HG03354 (cell line): ENCODE measurements at regions not wholly inside any gene's neighbourhood (a gene's known extent, or its start where the extent isn't known, plus 50 kb on each side); places are given as distances from the start of the nearest gene placed in this dataset.

Source experiments
- ATAC-seq: cut with Tn5 transposase; IDR thresholded peaks from one replicate; pipeline ENCODE4 v1.9.1; 2021; ENCODE audit warnings: mild to moderate bottlenecking; ENCODE audit not compliant: unreplicated experiment, poor library complexity, severe bottlenecking

DNA sequence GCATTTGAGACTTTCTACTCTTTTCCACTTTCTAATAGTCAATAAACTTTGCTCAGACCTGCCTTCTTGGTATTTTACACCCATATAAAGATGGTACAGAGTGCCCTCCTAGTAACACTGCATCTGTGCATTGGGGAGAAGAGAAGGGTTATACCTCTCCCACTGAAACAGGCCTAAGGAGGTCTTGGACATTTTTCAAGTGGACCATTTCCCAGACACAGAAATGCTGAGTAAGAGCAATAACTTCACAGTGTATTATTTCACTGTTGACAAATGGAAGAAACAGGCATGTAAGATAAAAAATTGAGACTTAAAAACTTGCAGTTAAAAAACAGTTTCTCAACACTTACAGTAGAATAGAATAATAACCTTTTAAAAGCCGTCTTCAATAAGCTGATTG is 1224.0 kb upstream of the CDH18 start:
- ATAC-seq, result no peak

DNA sequence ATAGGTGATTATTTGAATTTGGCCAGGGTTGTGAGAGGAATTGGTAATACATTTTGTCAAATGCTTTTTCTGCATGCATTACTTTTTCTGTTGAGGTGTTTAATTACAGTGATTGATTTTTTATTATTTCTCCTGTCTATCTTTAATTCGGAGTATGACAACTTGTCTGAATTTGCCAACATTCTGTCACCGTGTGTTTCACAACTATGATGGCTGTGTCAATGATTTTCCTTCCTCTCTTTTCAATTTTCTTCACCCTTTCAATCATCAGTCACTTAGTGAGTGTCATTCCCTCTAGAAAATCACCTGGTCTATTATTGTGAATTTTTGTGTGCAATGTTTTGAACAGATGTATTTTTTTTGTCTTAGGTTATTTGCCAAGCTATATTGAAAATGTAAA is 1221.4 kb upstream of the CDH18 start:
- ATAC-seq, result no peak

GRCh38 chr5:21199087-21199486 is 1211.1 kb upstream of the CDH18 start:
- ATAC-seq, result no peak

GRCh38 chr5:21195145-21195544 is 1207.1 kb upstream of the CDH18 start:
- ATAC-seq, result no peak

GRCh38 chr5:21185536-21185935 is 1197.5 kb upstream of the CDH18 start:
- ATAC-seq, result no peak

DNA sequence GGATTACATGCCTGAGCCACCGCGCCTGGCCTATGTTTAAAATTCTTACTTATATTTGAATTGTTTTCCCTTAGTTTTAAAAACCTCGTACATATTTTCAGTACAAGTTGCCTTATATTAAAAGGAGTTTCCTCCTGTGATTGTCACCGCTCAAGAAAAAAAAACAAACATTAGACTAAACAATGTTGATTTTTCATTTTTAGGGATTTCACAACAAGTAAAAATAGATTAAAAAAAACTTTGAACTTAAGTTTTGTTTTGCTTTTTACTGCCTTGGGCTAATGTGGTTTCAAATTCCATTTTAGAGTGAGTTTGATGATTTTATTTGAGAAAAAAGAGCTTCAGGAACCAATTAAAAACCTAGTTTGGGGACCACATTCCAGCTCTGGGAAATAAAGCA is 1196.6 kb upstream of the CDH18 start:
- ATAC-seq, result no peak

DNA sequence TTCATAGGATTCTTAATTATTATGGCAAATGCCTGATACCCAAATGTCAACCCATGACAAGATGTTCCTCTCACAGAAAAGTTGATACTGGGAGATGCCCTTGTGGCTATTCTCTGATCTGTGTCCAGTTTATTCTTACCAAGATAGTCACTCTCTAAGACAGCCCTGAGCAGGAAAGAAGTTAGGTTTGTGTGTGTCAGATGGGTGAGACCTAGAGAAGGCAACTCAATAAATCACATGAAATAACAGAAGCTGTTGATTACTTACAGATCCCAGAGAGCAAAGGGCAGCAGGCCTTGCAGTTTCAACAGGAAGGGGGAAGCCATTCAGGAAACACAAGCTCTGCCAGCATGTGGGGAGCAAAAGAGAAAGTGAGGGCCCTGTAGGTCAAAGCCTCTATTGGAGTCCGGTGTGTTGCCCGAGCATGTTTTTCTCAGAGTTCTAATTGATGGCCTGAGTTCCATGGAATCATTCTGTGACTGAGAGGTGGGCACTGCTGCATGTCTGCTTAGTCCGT is 1193.7 kb upstream of the CDH18 start:
- ATAC-seq, result no peak

- ATAC-seq, result no peak
Measured at GRCh38 chr5:21173526-21173925, 1185.5 kb upstream of the CDH18 start.

GRCh38 chr5:21173036-21173435 is 1185.0 kb upstream of the CDH18 start:
- ATAC-seq, result no peak

DNA sequence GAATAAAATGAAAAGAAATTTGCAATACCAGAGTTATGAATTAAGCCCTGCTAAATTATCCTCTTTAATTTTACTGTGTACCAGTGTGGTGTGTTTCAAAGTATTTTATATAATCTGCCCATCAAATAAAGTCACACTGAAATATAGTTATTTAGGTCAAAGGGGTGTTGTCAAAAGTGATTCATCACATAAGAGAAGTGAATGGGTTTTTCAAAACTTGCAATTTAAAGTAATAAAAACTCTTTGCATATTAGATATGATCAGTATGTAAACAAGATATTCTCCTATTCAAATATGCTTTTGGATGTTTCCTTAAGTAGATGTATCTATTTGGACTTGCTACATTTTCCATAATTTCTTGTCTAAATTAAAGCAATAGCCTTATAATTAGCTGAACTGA is 1183.0 kb upstream of the CDH18 start:
- ATAC-seq, result no peak

- ATAC-seq, result no peak
Measured at GRCh38 chr5:21168557-21168956, 1180.6 kb upstream of the CDH18 start.

- no peak for ATAC-seq
Measured at GRCh38 chr5:21165344-21165743, 1177.3 kb upstream of the CDH18 start.

DNA sequence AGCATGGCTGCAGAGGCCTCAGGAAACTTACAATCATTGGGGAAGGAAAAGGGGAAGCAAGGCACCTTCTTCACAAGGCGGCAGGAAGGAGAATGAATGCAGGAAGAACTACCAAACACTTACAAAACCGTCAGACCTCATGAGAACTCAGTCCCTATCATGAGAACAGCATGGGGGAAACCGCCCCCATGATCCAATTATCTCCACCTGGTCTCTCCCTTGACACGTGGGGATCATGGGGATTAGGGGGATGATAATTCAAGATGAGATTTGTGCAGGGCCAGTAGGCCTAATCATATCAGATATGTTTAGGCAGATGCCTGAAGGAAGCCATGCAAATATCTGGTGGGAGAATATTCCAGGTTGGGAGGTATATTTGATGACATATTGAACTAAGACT is 1176.4 kb upstream of the CDH18 start:
- no peak for ATAC-seq

GRCh38 chr5:21159510-21160059 is 1171.6 kb upstream of the CDH18 start:
- ATAC-seq, result no peak

DNA sequence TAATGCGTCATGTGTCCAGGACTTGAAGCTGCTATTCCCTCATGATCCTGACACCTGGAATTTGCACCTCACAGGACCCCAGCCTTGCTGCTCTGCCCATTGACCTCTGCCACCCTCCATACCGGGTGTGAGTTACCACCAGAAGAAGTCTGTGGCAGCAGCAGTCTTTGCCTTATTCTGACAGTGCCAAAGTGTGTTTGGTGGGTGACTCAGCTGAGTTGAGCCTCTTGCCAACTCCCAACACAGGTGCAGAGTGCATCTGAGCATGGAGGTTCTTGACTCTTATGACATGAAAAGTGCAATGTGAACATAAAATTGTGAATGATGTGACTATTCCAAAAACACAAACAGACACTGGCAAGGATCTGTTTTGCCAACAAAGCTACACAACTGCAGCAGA is 1166.5 kb upstream of the CDH18 start:
- ATAC-seq, result no peak

DNA sequence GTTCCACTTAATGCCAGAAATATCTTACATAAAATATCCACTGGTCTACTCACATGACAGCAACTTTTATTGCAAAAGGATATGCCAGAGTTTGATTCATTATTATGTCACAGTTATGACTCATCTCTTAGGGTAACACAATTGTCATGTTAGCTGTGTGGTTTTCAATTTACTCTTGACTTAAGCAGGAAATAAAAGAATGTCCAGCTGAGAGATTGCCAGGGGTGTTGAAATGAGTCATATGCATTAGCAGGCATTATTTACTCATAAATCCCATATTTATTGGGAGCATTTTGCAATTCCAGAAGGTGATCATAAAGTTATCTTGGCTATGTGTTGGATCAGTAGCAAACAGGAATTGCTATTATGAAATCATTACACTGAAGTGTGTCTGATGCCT is 1164.6 kb upstream of the CDH18 start:
- no peak for ATAC-seq

DNA sequence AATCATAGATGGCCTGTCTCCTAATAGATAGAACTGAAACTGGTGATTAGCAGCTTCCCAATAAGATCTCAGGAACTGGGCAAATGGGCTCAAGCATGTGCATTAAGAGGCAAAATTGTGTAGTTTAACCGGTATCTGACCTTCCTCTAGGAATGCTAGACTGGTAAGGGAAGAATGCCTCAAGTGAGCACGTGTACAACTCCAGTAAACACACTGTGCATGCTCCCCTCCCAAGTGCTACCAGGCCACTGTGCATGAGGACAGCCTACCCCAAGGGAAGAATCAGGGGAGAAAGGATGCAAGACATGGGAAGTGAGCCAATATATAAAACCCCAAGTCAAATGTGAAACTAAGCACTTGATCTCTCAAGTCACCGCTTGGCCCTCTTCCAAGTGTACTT is 1157.4 kb upstream of the CDH18 start:
- ATAC-seq, result no peak

DNA sequence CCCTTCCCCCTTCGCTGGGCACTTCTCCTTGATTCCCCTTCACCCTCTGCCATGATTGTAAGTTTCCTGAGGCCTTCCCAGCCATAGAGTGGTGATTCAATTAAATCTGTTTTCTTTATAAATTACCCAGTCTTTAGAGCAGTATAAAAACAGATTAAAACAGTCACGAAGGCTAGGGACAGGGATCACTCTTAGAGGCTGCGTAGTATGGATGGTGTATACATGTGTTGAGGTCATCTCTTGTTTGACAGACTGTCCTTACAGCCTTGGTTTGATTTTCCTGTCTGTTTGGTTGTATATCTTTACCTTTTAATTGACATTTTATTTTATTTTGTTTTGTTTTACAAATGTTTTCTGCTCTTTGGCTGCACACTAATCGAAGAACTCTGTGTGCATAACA is 1155.7 kb upstream of the CDH18 start:
- no peak for ATAC-seq

GRCh38 chr5:21142791-21143190 is 1154.8 kb upstream of the CDH18 start:
- ATAC-seq, result no peak

DNA sequence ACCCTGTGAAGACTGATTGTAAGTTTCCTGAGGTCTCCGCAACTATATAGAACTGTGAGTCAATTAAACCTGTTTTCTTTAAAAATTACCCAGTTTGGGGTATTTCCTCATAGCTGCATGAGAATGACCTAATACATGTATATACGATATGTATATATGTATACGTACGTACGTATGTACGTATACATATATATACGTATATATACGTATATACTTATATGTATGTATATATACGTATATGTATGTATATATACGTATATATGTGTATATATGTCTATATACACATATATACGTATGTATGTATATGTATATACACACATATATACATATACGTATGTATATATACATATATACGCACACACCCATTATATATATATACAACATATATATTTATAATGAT is 1153.0 kb upstream of the CDH18 start:
- no peak for ATAC-seq

GRCh38 chr5:21126236-21126635 is 1138.2 kb upstream of the CDH18 start:
- no peak for ATAC-seq

GRCh38 chr5:21125238-21125983 is 1137.4 kb upstream of the CDH18 start:
- ATAC-seq, result no peak
